ENCODE measurements at regions not wholly inside any gene's neighbourhood (a gene's known extent, or its start where the extent isn't known, plus 50 kb on each side); places are given as distances from the start of the nearest gene placed in this dataset.
A peak's percentile ranks its signal among the peaks of the same experiment; 100 is the strongest.

- TF ChIP-seq CTCF (IDR thresholded peaks at IDR 0.05; ENCODE audit: extremely low read depth in 1 of 2, insufficient read depth in 1 of 2, low read depth in 1 of 2, low read length in 2 of 2) (peak; percentile 64 to 82), EZH2 (IDR thresholded peaks at IDR 0.05; ENCODE audit: borderline replicate concordance, low read depth, low read length, severe bottlenecking) (no peak), POLR2AphosphoS5 (IDR thresholded peaks at IDR 0.05; ENCODE audit: insufficient read depth, low read depth, low read length) (no peak), POLR2A (IDR thresholded peaks at IDR 0.05; ENCODE audit: low read depth, low read length) (no peak), MAX (IDR thresholded peaks at IDR 0.05; ENCODE audit: insufficient read depth, insufficient read length) (no peak)
Observed at GRCh38 chr2:191566344-191566743, 111.6 kb upstream of the NABP1 start.

All from endothelial cell of umbilical vein (primary cell).